PC-9 (cell line): ENCODE measurements at regions not wholly inside any gene's neighbourhood (a gene's known extent, or its start where the extent isn't known, plus 50 kb on each side); places are given as distances from the start of the nearest gene placed in this dataset.

Experiments used
- BruUV-seq: library from RNA; stranded (reverse); fragments of 400-500 nt; replicated peaks from 2 replicates; lab custom pipeline; 2021; lab: Mats Ljungman, UMichigan
- CTCF ChIA-PET: fragments of 300-600 bp; sonication (Branson Sonifier 250); formaldehyde crosslinking; loops from one replicate; lab custom pipeline; 2022; ENCODE audit warnings: antibody characterized with exemption; lab: Charles Lee
- POLR2A ChIA-PET: fragments of 300-600 bp; sonication (Branson Sonifier 250); formaldehyde crosslinking; loops from one replicate; lab custom pipeline; 2022; ENCODE audit warnings: antibody characterized with exemption; ENCODE audit not compliant: unreplicated experiment; lab: Charles Lee
- DNase-seq, 2 experiments: peaks; one replicate each; pipeline versions ENCODE4 v3.0.0 to v3.0.0-alpha.2; 2015 to 2022; ENCODE audit warnings: mixed read lengths in 1 of 2
- H2AFZ ChIP-seq: fragments of 200-600 bp; sonication (generic); 2 replicates; pipeline ENCODE4 v1.8.1; 2017; ENCODE audit warnings: antibody characterized with exemption
- H3F3A ChIP-seq: fragments of 200-600 bp; sonication (generic); 2 replicates; pipeline ENCODE4 v1.8.1; 2017; ENCODE audit warnings: antibody characterized with exemption, mild to moderate bottlenecking, low read depth; ENCODE audit not compliant: insufficient read depth
- H3K27ac ChIP-seq: fragments of 200-600 bp; sonication (generic); 2 replicates; pipeline ENCODE4 v1.6.1; 2016; ENCODE audit warnings: mixed run types
- H3K27me3 ChIP-seq: fragments of 200-600 bp; sonication (generic); 2 replicates; pipeline ENCODE4 v1.6.1; 2016; ENCODE audit warnings: low read depth, mixed run types; ENCODE audit not compliant: insufficient read depth
- H3K36me3 ChIP-seq: fragments of 200-600 bp; sonication (generic); 2 replicates; pipeline ENCODE4 v1.6.1; 2016; ENCODE audit warnings: low read depth, mixed run types
- H3K4me1 ChIP-seq: fragments of 200-600 bp; sonication (generic); replicated peaks from 2 replicates; pipeline ENCODE4 v1.6.1; 2016; ENCODE audit warnings: mixed run types; ENCODE audit not compliant: insufficient read depth
- H3K4me2 ChIP-seq: fragments of 200-600 bp; sonication (generic); 2 replicates; pipeline ENCODE4 v1.6.1; 2017; ENCODE audit warnings: mixed run types
- H3K4me3 ChIP-seq: fragments of 200-600 bp; sonication (generic); 2 replicates; pipeline ENCODE4 v1.6.1; 2016; ENCODE audit warnings: mixed run types
- H3K79me2 ChIP-seq: fragments of 200-600 bp; sonication (generic); 2 replicates; pipeline ENCODE4 v1.6.1; 2017; ENCODE audit warnings: low read depth, mixed run types
- H3K9me2 ChIP-seq: fragments of 200-600 bp; sonication (generic); 2 replicates; pipeline ENCODE4 v1.8.1; 2017; ENCODE audit warnings: mild to moderate bottlenecking; ENCODE audit not compliant: insufficient read depth
- H3K9me3 ChIP-seq: fragments of 200-600 bp; sonication (generic); 2 replicates; pipeline ENCODE4 v1.8.1; 2016; ENCODE audit warnings: low read depth; ENCODE audit not compliant: insufficient read depth
- H4K20me1 ChIP-seq: fragments of 200-600 bp; sonication (generic); 2 replicates; pipeline ENCODE4 v1.8.1; 2017; ENCODE audit not compliant: insufficient read depth
- EZH2 ChIP-seq: fragments of 200-600 bp; sonication (generic); IDR thresholded peaks from 2 replicates; pipeline ENCODE4 v1.8.0; 2017; ENCODE audit warnings: antibody characterized with exemption, low read depth
- intact Hi-C: fragments of 100-400 bp; cut with micrococcal nuclease; formaldehyde crosslinking; loops from one replicate; pipeline ENCODE4 v1.10.0; 2022; ENCODE audit not compliant: unreplicated experiment
- TF ChIP-seq, protein P1 (sequence below): fragments of 200-600 bp; sonication (generic); conservative IDR thresholded peaks from 2 replicates; pipeline ENCODE4 v1.6.1; 2017; ENCODE audit warnings: mixed run types, antibody characterized with exemption, mild to moderate bottlenecking, moderate library complexity

GRCh38 chr20:62554898-62555641 lies 79.3 kb upstream of the GATA5 start:
- Histone ChIP-seq H3F3A (no peaks in the 10 kb centered on the region), H4K20me1 (peaks cover 7% of the 10 kb centered on the region; the same call in 1 of the 2 replicates), H3K27ac (no peak overlapping the region), H3K9me2 (no peaks in the 10 kb centered on the region), H2AFZ (no peak overlapping the region), H3K79me2 (no peaks in the 10 kb centered on the region), H3K36me3 (no peaks in the 10 kb centered on the region), H3K4me3 (no peak overlapping the region), H3K27me3 (peaks cover 88% of the 10 kb centered on the region), H3K4me1 (peaks cover 7% of the 10 kb centered on the region; the same call in 1 of the 2 replicates), H3K9me3 (no peaks in the 10 kb centered on the region), H3K4me2 (no peak overlapping the region)
- DNase-seq, result no peak
- intact Hi-C loops, result no loop called here
- CTCF ChIA-PET, result no interaction called here
- BruUV-seq, result no TSS peak
- TF ChIP-seq, protein P1, sequence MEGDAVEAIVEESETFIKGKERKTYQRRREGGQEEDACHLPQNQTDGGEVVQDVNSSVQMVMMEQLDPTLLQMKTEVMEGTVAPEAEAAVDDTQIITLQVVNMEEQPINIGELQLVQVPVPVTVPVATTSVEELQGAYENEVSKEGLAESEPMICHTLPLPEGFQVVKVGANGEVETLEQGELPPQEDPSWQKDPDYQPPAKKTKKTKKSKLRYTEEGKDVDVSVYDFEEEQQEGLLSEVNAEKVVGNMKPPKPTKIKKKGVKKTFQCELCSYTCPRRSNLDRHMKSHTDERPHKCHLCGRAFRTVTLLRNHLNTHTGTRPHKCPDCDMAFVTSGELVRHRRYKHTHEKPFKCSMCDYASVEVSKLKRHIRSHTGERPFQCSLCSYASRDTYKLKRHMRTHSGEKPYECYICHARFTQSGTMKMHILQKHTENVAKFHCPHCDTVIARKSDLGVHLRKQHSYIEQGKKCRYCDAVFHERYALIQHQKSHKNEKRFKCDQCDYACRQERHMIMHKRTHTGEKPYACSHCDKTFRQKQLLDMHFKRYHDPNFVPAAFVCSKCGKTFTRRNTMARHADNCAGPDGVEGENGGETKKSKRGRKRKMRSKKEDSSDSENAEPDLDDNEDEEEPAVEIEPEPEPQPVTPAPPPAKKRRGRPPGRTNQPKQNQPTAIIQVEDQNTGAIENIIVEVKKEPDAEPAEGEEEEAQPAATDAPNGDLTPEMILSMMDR, result no peak
- no peak for TF ChIP-seq EZH2
- POLR2A ChIA-PET, result no interaction called here

DNA sequence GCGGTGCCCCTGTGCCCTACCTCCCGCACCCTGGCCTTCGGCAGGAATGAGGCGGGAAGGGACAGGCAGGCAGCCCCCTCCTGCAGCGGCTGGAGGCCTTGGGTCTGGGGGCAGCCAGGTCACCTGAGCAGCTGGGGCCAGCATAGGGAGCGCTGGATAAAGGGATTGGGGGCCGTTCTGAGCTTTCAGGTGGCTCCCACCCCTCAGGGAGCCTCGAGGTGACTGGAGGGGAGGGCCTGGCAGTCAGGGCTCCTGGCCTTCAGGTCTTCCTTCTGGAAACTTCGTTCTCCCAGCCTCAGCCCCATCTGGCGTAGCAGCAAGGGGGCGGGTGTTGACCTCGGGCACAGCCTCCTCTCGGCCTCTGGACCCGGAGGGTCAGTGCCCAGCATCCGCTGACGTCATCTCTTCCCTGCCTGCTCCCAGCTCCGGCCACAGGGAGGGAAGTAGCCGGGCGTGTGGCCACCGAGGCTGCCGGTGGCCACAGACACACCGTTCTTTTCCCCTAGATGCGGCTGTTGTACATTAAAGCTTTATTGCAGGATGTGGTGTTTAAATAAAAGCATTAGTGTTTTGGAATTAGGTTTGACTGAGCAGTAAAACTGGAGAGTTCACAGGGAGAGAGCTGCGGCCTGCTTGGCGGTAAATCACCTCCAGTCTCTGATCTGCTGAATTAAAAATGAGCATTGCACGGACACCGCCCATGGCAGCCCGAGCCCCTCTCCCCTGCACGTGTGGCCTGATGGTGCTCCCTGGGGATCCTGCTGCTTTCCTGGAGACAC lies 80.0 kb upstream of the GATA5 start:
- Histone ChIP-seq H3K4me3 (no peak overlapping the region), H3K9me2 (no peaks in the 10 kb centered on the region), H3K36me3 (no peaks in the 10 kb centered on the region), H3K4me2 (no peak overlapping the region), H3K79me2 (no peaks in the 10 kb centered on the region), H4K20me1 (peaks cover 7% of the 10 kb centered on the region; the same call in 1 of the 2 replicates), H3F3A (no peaks in the 10 kb centered on the region), H3K4me1 (peaks cover 7% of the 10 kb centered on the region; the same call in 1 of the 2 replicates), H3K27me3 (peaks cover 88% of the 10 kb centered on the region), H3K9me3 (no peaks in the 10 kb centered on the region), H2AFZ (no peak overlapping the region), H3K27ac (no peak overlapping the region)
- DNase-seq, result no peak
- BruUV-seq, result no TSS peak
- TF ChIP-seq, protein P1, result no peak
- TF ChIP-seq EZH2, result no peak
- ChIA-PET CTCF (no interaction called here), POLR2A (no interaction called here)
- intact Hi-C loops, result no loop called here

DNA sequence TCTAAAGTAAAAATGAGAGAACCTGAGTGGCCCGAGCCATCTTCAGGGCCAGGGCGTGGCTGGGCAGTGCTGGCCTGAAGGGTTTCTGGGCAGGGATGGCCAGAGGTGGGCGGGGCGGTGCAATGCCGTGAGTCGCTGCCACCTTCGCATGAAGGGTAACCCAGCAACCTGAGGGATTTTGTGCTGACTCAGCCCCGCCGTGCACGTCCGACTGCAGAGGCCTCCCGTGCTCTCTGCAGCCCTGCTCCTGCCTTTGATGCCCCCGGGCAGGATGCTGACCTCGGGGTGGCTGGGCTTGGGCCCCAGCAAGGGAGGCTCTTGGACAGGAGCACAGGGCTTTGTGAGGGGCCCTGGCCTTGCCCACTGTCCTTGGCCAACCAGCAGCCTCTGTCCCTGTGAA lies 81.7 kb upstream of the GATA5 start:
- no peaks in the 10 kb centered on the region for H3K79me2 ChIP-seq
- H3K4me3 ChIP-seq, result no peak overlapping the region
- no peak overlapping the region for H2AFZ ChIP-seq
- peaks cover 7% of the 10 kb centered on the region; the same call in 1 of the 2 replicates for H3K4me1 ChIP-seq
- intact Hi-C loops, result no loop called here
- no peaks in the 10 kb centered on the region for H3F3A ChIP-seq
- H3K9me2 ChIP-seq, result no peaks in the 10 kb centered on the region
- TF ChIP-seq, protein P1, result no peak
- TF ChIP-seq EZH2, result no peak
- ChIA-PET POLR2A (no interaction called here), CTCF (no interaction called here)
- H4K20me1 ChIP-seq, result peaks cover 4% of the 10 kb centered on the region; the same call in 1 of the 2 replicates
- H3K27me3 ChIP-seq, result peaks cover 90% of the 10 kb centered on the region
- H3K27ac ChIP-seq, result no peak overlapping the region
- no peaks in the 10 kb centered on the region for H3K36me3 ChIP-seq
- no TSS peak for BruUV-seq
- peak; percentile 52 to 78 for DNase-seq
- no peak overlapping the region for H3K4me2 ChIP-seq
- H3K9me3 ChIP-seq, result no peaks in the 10 kb centered on the region
